ENCODE measurements at regions not wholly inside any gene's neighbourhood (a gene's known extent, or its start where the extent isn't known, plus 50 kb on each side); places are given as distances from the start of the nearest gene placed in this dataset.

- DNase-seq: no peak
These were observed 419.9 kb downstream of the LRIG3 start for GRCh38 chr12:58500399-58500798.

DNA sequence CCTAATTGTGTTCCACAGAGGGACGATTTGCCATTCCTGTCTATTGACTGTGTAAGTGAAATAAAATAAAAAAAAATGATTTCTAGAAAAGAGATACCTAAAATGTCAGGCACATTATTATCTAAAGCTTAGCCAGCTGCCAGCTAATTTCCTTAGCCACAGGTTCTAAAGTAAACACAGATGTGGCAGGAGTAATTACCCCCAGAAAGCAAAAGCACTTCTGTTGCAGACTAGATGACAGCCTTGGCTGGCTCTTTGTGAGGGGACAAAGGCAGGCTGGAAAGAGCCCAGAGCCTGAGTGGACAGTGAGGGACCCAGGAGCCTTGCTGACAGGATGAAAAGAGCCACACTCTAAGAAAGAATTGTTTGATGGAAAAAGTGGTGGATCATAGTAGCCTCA is 418.1 kb downstream of the LRIG3 start:
- DNase-seq: no peak

- DNase-seq: no peak
These were observed 417.5 kb downstream of the LRIG3 start for GRCh38 chr12:58502841-58503240.

DNA sequence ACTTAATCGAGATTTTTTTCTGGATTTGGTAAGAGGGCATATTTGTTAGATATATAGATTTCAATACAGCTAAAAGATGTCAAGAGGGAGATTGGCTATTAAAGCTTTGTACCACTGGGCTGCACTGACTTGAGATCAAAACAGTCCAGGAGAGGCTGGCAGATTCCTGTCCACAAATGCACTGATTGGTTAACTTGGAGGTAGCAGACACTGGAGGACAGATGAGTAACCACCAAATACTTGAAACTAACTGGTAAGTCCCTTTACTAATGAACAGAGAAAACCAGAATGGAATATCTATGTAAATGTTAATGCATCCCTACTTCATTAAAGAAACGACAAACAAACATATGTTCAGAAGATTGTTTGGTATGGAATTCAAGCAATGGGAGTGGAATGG is 416.6 kb downstream of the LRIG3 start:
- no peak for DNase-seq

DNA sequence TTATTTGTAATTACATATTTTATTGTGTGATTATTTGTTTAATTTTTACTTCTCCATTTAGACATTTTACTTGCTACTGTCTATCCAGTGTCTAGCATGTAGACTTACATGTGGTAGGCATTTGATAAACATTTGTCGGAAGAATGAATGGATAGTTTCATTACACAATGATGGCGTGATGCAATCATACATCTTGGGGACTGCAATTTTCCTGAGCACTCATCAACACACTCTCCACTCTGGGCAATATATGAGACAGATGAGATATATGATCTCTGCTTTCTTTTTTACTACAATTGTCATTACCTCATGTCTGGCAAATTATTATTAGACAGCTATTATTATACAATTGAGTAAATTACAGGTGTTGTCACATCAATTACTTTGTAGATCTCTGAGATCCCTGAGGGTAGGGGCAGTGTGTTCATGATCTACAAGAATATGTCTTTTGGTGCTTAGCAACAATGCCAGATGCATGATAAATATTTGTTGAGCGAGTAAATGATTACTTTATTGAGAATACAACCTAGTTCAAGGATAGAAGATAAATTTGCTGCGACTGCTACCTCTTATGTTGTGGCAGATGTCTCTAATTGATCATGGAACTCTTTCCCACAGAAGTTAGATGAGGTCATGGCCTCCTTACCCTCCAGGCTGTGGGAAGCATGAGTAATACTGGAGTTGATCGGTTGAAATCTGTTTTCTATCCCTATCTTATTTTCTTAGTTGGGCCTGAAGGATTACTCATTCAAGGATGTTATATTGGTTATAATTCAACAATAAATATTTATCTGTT is 416.0 kb downstream of the LRIG3 start:
- no peak for DNase-seq

DNA sequence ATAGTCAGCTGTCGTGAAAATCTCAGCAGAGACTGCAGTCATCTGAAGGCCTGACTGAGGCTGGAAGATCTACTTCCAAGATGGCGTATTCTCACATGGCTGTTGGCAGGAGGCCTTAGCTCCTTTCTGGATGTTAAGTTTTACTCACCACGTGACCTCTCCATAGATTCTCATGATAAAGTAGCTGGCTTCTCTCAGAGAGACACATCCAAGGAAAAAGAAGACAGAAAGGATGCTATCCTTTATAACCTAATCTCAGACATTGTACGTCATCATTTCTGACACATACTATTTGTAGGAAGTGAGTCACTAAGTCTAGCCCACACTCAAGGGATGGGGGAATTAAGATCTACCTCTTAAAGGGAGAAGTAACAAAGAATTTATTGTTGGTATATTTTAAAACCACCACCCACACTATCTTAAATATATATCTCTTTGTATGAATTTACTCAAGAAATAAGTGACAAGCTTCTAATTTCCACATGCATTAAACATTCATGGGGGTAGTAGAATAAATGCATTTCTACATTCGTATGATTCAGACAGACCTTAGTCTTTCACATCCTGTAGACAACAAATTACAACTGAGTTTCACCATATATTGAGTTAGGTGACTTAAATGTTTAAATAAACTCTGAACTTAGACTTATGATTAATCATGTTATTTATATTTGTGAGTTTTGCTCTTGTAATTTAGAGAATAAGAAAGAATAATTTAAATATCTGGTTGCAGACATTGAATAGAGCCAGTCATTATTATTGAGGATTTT is 411.0 kb downstream of the LRIG3 start:
- no peak for DNase-seq

GRCh38 chr12:58513301-58513834 is 406.9 kb downstream of the LRIG3 start:
- DNase-seq: no peak

DNA sequence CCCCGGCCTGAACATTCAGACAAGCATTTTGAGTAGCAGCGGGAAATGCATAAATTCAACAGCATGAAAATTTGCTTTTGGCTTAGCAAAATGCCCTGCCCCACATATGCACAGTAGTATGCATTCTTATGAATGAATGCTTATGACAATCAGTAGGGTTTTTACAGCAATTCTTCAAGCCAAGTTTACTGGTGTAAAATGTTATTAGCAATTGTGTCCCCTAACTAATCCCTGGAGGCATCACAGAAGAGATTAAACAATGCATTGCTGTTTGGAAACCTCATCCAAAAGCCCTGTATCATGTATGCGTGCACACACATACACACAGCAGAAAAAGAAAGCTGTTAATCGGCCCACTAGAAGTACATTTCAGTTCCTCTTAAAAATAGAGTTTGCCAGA is 406.5 kb downstream of the LRIG3 start:
- DNase-seq: no peak

GRCh38 chr12:58519839-58520238 is 400.5 kb downstream of the LRIG3 start:
- DNase-seq: no peak

- DNase-seq: no peak
These were observed 399.2 kb downstream of the LRIG3 start for GRCh38 chr12:58521152-58521551.

GRCh38 chr12:58521796-58522195 is 398.5 kb downstream of the LRIG3 start:
- DNase-seq: no peak

DNA sequence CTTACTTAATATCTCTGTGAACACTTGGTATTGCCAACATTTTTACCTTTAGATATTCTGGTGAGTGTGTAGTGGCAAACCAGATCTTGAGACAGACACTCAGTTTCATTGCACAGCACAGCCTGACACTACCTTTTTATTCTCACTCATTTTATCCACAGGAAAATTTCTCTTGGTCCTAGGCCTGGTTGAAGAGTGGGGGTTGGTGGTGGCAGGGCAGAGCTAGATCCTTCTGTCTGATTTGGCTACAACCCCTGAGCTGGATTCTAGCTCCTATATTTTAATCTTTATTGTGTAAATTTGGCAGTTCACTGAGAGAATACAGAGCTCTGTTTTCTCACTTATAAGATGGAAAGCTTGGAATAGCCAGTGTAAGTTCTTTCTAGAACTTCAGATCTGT is 396.9 kb downstream of the LRIG3 start:
- DNase-seq: no peak

GRCh38 chr12:58528271-58528670 is 392.0 kb downstream of the LRIG3 start:
- no peak for DNase-seq

DNA sequence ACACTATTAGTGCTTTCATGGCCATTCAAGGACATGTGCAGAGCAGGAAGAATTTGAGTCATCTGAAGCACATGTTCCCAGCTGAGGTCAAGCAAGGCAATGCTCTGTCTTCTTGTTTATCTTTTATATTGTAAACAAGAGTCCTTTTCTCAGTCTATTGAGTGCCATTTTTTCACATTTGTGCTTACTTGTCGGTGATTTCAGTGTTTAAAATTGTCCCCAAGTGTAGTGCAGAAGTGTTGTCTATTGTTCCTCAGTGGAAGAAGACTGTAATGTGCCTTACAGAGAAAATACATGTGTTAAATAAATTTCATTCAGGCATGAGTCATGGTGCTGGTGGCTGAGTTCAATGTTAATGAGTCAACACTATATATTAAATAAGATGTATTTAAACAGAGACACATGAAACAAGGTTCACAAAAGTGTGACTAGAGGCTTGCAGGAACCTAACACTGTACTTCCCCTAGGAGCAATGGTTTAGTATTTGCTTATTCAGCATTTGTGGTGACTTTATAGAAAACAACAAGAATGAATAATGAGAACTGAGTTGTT is 391.1 kb downstream of the LRIG3 start:
- DNase-seq: no peak

GRCh38 chr12:58529897-58530741 is 390.2 kb downstream of the LRIG3 start:
- DNase-seq: no peak

DNA sequence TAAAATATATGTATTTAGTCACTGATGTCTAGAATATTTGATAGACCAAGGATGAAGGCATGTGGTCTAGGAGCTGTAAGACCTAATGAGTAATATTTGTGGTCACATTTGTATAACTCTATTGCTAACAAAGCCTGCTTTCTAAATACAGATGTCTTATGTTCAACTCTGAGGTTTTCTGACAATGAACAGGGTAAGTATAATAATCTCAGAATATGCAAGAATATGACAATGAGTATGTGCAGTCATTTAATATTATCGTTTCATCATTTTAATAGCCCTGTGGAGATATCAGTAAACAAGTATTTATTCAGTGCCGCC is 389.6 kb downstream of the LRIG3 start:
- no peak for DNase-seq

GRCh38 chr12:58532855-58533608 is 387.3 kb downstream of the LRIG3 start:
- DNase-seq: no peak

DNA sequence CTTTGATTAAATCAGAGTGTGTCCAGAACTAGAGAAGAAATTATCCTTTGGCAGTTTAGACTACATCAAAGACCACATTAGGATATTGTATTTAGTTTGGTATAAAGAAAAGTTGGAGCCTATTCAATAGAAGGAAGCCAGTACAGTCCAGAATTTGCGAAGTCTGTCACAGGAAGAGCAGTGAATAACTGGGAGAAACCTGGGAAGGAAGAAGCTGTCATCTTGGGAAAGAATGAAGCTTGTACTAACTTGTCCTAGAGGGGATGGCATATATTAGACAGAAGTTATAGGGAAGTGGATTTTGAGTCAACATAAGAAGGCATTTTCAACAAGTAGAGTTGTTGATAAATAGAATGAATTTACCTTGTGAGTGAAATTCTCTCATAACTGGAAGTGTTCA is 386.7 kb downstream of the LRIG3 start:
- no peak for DNase-seq

DNA sequence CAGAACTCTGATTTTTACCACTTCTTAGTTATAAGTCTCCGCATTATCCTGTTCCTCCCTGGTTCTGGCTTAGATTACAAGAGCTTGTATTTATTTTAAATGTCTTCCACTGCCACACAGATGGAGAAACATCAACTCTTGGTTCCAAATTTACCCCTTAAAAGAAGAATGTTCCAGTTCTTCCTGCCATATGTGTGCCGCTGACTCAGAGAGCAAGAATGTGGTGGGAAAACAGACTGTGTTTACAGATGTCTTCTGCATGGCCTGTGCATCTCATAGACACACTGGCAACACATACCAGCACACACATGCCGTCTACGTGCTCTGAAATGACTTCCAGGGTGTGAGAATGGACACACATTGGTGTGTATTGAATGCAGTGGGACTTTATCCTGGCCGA is 383.0 kb downstream of the LRIG3 start:
- no peak for DNase-seq

GRCh38 chr12:58539295-58539694 is 381.0 kb downstream of the LRIG3 start:
- DNase-seq: no peak

DNA sequence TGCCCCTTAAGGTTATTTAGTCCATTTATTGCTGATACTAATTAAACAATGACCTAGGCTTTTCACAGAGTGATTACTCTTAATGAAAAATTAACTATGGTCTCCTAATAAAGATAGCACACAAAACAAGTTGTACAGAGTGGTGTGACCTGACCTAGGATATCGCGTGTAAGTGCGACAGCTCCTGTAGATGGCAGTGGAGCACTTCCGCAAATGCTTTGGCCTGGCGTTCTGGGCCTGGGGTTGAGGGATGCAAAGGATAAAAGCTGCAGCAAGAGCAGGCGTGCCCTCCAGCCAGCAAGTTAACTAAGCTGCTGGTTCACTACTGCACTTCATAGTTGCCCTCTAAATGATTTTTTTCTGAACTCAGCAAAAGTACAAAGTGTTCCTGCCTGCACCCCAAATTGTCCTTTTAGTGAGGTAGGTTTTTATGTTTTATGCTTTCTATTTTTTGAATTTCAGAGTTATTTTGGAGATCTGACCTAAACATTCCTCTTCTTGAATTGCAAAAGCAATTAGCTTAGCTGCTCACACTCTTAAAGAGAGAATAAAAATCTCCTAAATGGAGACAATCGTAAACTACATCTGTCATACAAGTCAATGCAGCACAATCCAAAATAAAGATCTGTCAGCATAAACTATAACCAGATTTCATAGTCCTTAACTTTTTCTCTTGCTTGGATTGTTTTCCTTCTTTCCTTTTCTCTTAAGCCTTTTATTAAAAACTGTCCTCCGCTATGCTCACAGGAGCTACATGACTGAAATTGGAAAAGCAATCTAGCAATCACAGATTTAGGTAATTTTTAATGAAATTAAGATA is 379.6 kb downstream of the LRIG3 start:
- peak; percentile 8 to 9 for DNase-seq

Data from AML-193 (cell line).